Gastroesophageal sphincter (tissue), 3 donors: ENCODE measurements at regions not wholly inside any gene's neighbourhood (a gene's known extent, or its start where the extent isn't known, plus 50 kb on each side); places are given as distances from the start of the nearest gene placed in this dataset.

Source experiments
- CTCF ChIP-seq, 4 experiments: fragments of 200-600 bp in 2 of 4; fragments of 450-650 bp in 2 of 4; sonication (generic) in 1 of 4; IDR thresholded peaks; one replicate each; pipeline ENCODE4 v1.5.1; 2017 to 2019; ENCODE audit warnings: antibody characterized with exemption in 4 of 4, mild to moderate bottlenecking in 2 of 4, moderate library complexity in 2 of 4
- EP300 ChIP-seq: sonication (generic); formaldehyde crosslinking; IDR thresholded peaks from one replicate; pipeline ENCODE4 v1.6.1; 2017; ENCODE audit warnings: antibody characterized with exemption, mild to moderate bottlenecking
- POLR2A ChIP-seq, 2 donors: fragments of 450-650 bp; IDR thresholded peaks; one replicate each; pipeline ENCODE4 v1.6.1; 2017; ENCODE audit warnings: antibody characterized with exemption in 2 of 2, mild to moderate bottlenecking in 2 of 2, moderate library complexity in 1 of 2

- no peak for TF ChIP-seq CTCF (IDR thresholded peaks at IDR 0.05)
- no peak for TF ChIP-seq POLR2A (IDR thresholded peaks at IDR 0.05)
- TF ChIP-seq EP300 = no peak
These were observed 66.0 kb upstream of the APC start for GRCh38 chr5:112671687-112672086.
